ENCODE measurements at regions not wholly inside any gene's neighbourhood (a gene's known extent, or its start where the extent isn't known, plus 50 kb on each side); places are given as distances from the start of the nearest gene placed in this dataset.

- TF ChIP-seq EZH2phosphoT487 (IDR thresholded peaks at IDR 0.05; ENCODE audit: borderline replicate concordance, low read length), result no peak
- no peak for TF ChIP-seq CTCF (conservative IDR thresholded peaks at IDR 0.05; ENCODE audit: low read depth, low read length)
Observed at GRCh38 chr10:107437921-107438320, 273.4 kb upstream of the SORCS1 start.
